ENCODE measurements at regions not wholly inside any gene's neighbourhood (a gene's known extent, or its start where the extent isn't known, plus 50 kb on each side); places are given as distances from the start of the nearest gene placed in this dataset.
A peak's percentile ranks its signal among the peaks of the same experiment; 100 is the strongest.

DNA sequence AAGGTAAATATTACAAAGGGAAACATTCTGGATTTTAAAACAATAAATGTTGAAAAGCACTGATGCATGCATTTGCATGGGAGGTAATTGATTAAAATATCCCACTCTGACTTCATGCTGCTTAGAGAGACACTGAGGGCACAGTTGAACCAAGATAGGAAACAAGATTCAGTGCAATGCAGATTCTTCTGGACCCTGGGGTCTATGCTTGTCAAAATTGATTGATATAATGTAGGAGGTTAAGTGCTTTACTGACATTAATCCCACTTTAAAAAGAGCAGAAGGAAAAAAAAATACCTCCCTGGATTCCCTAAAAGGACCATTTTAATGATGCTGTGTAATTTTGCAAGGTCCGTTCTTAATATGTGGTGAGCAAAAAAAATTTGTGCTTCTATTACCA is 454.2 kb downstream of the GABRB3 start:
- TF ChIP-seq GABPA (IDR thresholded peaks at IDR 0.05; ENCODE audit: low read depth) (no peak), POLR2AphosphoS5 (IDR thresholded peaks at IDR 0.05; ENCODE audit: low read depth) (no peak), SPI1 (IDR thresholded peaks at IDR 0.05; ENCODE audit: borderline replicate concordance, low read depth) (no peak)
- TF ChIP-seq, protein P1, sequence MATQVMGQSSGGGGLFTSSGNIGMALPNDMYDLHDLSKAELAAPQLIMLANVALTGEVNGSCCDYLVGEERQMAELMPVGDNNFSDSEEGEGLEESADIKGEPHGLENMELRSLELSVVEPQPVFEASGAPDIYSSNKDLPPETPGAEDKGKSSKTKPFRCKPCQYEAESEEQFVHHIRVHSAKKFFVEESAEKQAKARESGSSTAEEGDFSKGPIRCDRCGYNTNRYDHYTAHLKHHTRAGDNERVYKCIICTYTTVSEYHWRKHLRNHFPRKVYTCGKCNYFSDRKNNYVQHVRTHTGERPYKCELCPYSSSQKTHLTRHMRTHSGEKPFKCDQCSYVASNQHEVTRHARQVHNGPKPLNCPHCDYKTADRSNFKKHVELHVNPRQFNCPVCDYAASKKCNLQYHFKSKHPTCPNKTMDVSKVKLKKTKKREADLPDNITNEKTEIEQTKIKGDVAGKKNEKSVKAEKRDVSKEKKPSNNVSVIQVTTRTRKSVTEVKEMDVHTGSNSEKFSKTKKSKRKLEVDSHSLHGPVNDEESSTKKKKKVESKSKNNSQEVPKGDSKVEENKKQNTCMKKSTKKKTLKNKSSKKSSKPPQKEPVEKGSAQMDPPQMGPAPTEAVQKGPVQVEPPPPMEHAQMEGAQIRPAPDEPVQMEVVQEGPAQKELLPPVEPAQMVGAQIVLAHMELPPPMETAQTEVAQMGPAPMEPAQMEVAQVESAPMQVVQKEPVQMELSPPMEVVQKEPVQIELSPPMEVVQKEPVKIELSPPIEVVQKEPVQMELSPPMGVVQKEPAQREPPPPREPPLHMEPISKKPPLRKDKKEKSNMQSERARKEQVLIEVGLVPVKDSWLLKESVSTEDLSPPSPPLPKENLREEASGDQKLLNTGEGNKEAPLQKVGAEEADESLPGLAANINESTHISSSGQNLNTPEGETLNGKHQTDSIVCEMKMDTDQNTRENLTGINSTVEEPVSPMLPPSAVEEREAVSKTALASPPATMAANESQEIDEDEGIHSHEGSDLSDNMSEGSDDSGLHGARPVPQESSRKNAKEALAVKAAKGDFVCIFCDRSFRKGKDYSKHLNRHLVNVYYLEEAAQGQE (IDR thresholded peaks at IDR 0.05; ENCODE audit: insufficient replicate concordance, low read depth) = no peak
- TF ChIP-seq, protein P2, sequence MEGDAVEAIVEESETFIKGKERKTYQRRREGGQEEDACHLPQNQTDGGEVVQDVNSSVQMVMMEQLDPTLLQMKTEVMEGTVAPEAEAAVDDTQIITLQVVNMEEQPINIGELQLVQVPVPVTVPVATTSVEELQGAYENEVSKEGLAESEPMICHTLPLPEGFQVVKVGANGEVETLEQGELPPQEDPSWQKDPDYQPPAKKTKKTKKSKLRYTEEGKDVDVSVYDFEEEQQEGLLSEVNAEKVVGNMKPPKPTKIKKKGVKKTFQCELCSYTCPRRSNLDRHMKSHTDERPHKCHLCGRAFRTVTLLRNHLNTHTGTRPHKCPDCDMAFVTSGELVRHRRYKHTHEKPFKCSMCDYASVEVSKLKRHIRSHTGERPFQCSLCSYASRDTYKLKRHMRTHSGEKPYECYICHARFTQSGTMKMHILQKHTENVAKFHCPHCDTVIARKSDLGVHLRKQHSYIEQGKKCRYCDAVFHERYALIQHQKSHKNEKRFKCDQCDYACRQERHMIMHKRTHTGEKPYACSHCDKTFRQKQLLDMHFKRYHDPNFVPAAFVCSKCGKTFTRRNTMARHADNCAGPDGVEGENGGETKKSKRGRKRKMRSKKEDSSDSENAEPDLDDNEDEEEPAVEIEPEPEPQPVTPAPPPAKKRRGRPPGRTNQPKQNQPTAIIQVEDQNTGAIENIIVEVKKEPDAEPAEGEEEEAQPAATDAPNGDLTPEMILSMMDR (IDR thresholded peaks at IDR 0.05; ENCODE audit: insufficient read depth, low read length) = no peak
- no peak overlapping the region for H3K27ac ChIP-seq (replicated peaks)
- no peak overlapping the region for H3K4me3 ChIP-seq (replicated peaks; ENCODE audit: insufficient read depth, low read length)
- H3K27me3 ChIP-seq (ENCODE audit: insufficient read depth, poor library complexity, severe bottlenecking) = no peaks in the 10 kb centered on the region
- no peak for DNase-seq (ENCODE audit: low read depth in 1 of 2, low spot score in 1 of 2)

DNA sequence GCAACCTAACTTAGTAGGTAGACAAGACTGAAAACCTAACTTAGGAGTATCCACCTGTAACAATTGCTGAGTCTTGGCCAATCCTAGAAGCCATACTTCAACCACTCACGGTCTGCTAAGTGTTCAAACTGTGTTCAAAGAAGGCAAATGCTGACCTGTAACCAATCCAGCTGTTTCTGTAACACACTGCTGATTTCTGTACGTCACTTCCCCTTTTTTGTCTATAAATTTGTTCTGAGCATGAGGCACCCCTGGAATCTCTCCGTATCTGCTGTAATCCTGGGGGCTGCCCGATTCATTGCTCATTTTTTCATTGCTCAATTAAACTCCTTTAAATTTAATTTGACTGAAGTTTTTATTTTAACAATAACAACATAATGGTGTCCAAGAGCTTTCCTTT is 451.4 kb upstream of the ATP10A start:
- no peak overlapping the region for H3K4me3 ChIP-seq (replicated peaks; ENCODE audit: insufficient read depth, low read length)
- H3K27ac ChIP-seq (replicated peaks) = no peak overlapping the region
- TF ChIP-seq GABPA (IDR thresholded peaks at IDR 0.05; ENCODE audit: low read depth) (no peak), SPI1 (IDR thresholded peaks at IDR 0.05; ENCODE audit: borderline replicate concordance, low read depth) (peak; percentile 58)
- TF ChIP-seq, protein P1 (IDR thresholded peaks at IDR 0.05; ENCODE audit: insufficient replicate concordance, low read depth) = no peak
- DNase-seq (ENCODE audit: low read depth in 1 of 2, low spot score in 1 of 2) = no peak
- no peaks in the 10 kb centered on the region for H3K27me3 ChIP-seq (ENCODE audit: insufficient read depth, poor library complexity, severe bottlenecking)

DNA sequence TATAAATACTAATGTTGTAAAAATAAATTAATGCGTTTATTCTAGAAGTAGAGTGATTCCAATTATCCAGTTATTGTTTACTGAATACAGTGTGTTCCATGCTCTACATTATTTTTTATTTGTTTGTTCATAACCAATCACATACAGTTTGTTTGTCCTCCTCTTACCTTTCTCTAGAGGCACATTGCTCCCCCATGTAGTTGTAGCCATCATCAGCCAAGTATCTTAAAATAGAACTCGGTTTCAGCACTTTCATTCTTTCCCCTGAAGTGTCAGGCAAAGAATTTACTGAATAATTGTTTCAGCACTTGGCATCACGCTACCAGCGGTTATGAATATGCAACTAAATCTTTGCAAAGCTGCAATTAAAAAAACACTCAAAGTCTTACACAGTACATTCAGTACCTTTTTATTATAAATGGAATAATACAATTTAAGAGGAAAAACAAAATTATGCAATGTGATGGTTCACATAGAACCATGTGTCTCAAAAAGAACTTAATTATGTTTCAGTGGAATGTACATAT is 448.6 kb upstream of the ATP10A start:
- H3K27me3 ChIP-seq (ENCODE audit: insufficient read depth, poor library complexity, severe bottlenecking) = no peaks in the 10 kb centered on the region
- H3K4me3 ChIP-seq (replicated peaks; ENCODE audit: insufficient read depth, low read length) = no peak overlapping the region
- TF ChIP-seq, protein P1 (IDR thresholded peaks at IDR 0.05; ENCODE audit: insufficient replicate concordance, low read depth) = no peak
- no peak for TF ChIP-seq GABPA (IDR thresholded peaks at IDR 0.05; ENCODE audit: low read depth)
- no peak for TF ChIP-seq POLR2AphosphoS5 (IDR thresholded peaks at IDR 0.05; ENCODE audit: low read depth)
- no peak for TF ChIP-seq SPI1 (IDR thresholded peaks at IDR 0.05; ENCODE audit: borderline replicate concordance, low read depth)
- TF ChIP-seq, protein P2 (IDR thresholded peaks at IDR 0.05; ENCODE audit: insufficient read depth, low read length) = no peak
- no peak for DNase-seq (ENCODE audit: low read depth in 1 of 2, low spot score in 1 of 2)
- no peak overlapping the region for H3K27ac ChIP-seq (replicated peaks)

Measured in HL-60 (cell line).